ENCODE measurements at regions not wholly inside any gene's neighbourhood (a gene's known extent, or its start where the extent isn't known, plus 50 kb on each side); places are given as distances from the start of the nearest gene placed in this dataset.
A peak's percentile ranks its signal among the peaks of the same experiment; 100 is the strongest.

DNA sequence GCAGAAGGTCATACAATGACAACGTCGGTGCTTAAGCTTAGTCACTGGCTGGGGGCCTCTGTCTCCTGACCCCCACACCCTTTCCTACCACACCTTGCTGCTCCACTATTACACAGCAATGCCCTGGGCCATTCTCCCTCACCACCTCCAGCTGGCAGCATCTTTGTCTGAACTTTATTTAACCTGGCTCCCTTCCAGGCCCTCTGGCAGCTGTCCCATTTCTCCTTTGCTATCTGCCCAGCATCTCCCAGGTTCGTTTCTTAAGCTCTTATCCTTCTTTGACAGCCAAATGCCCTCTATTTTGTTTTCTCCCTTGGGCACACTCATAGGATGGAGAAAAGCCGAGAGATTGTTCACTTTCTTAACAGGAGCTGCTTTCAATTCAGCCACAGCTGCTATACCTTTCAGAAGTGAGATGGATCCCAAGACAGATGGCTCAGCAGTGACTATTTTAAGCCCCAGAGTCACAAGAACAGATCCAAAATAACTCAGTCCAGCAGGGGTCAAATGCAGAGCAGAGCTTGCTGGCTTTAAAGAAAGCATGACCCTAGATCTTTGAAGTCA is 1277.1 kb upstream of the AUTS2 start:
- peak in 5 of 6 donors; percentile 8 to 61 (median 46) for DNase-seq
- Histone ChIP-seq H3K4me1 (no peaks in the 10 kb centered on the region), H3K4me3 (no peak overlapping the region), H3K27ac (no peak overlapping the region), H3K9me3 (no peaks in the 10 kb centered on the region), H3K27me3 (no peaks in the 10 kb centered on the region), H3K36me3 (no peaks in the 10 kb centered on the region)
- FAIRE-seq: no peak
- peak in 3 of 4 donors; percentile 32 to 58 (median 38) for ATAC-seq
- intact Hi-C loops (cut with DNase I): no loop called here
- no peak for TF ChIP-seq CTCF (IDR thresholded peaks at IDR 0.05)
- WGBS, 2 donors: 8% methylated on average over 4 of the region's 4 CpGs

- Histone ChIP-seq H3K27ac (no peak overlapping the region), H3K4me1 (no peaks in the 10 kb centered on the region), H3K9me3 (no peaks in the 10 kb centered on the region), H3K4me3 (no peak overlapping the region), H3K27me3 (no peaks in the 10 kb centered on the region), H3K36me3 (no peaks in the 10 kb centered on the region)
- TF ChIP-seq CTCF (IDR thresholded peaks at IDR 0.05): no peak
- ATAC-seq (no peak), FAIRE-seq (no peak), DNase-seq (no peak)
- 57 to 64% methylated on average over 5 of the region's 5 CpGs for WGBS, 2 donors
- intact Hi-C loops (cut with DNase I): no loop called here
These were observed 1276.3 kb upstream of the AUTS2 start for GRCh38 chr7:68321776-68322496.

DNA sequence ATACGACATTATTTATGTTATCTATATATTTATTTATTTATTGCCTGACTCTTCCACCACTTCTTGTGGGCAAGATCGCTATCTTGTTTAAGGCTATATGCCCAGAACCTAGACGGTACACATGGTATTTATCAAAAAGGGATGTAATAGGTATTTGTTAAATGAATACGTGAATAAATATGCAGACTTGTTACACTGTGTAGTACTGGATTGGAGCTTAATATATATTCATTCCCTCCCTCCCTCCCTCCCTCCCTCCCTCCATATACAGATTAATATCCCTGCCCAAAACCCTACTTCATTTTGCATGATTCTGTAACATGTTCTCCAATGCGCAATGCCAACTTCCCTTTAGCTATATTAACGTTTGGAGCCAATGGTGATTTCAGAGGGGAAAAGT is 1273.7 kb upstream of the AUTS2 start:
- no peak for TF ChIP-seq CTCF (IDR thresholded peaks at IDR 0.05)
- no peak for DNase-seq
- intact Hi-C loops (cut with DNase I): no loop called here
- 79 to 85% methylated on average over 6 of the region's 6 CpGs for WGBS, 2 donors
- no peak for FAIRE-seq
- H3K4me3 ChIP-seq: no peak overlapping the region
- H3K9me3 ChIP-seq: no peaks in the 10 kb centered on the region
- no peak for ATAC-seq
- H3K27me3 ChIP-seq: no peaks in the 10 kb centered on the region
- H3K4me1 ChIP-seq: no peaks in the 10 kb centered on the region
- H3K36me3 ChIP-seq: no peaks in the 10 kb centered on the region
- no peak overlapping the region for H3K27ac ChIP-seq

GRCh38 chr7:68334216-68334615 is 1264.1 kb upstream of the AUTS2 start:
- no peaks in the 10 kb centered on the region for H3K27me3 ChIP-seq
- ATAC-seq: no peak
- 71 to 87% methylated on average over 3 of the region's 3 CpGs for WGBS, 2 donors
- no peaks in the 10 kb centered on the region for H3K4me1 ChIP-seq
- no peaks in the 10 kb centered on the region for H3K36me3 ChIP-seq
- no peak for FAIRE-seq
- H3K4me3 ChIP-seq: no peak overlapping the region
- no peaks in the 10 kb centered on the region for H3K9me3 ChIP-seq
- DNase-seq: no peak
- no peak for TF ChIP-seq CTCF (IDR thresholded peaks at IDR 0.05)
- intact Hi-C loops (cut with DNase I): no loop called here
- H3K27ac ChIP-seq: no peak overlapping the region

DNA sequence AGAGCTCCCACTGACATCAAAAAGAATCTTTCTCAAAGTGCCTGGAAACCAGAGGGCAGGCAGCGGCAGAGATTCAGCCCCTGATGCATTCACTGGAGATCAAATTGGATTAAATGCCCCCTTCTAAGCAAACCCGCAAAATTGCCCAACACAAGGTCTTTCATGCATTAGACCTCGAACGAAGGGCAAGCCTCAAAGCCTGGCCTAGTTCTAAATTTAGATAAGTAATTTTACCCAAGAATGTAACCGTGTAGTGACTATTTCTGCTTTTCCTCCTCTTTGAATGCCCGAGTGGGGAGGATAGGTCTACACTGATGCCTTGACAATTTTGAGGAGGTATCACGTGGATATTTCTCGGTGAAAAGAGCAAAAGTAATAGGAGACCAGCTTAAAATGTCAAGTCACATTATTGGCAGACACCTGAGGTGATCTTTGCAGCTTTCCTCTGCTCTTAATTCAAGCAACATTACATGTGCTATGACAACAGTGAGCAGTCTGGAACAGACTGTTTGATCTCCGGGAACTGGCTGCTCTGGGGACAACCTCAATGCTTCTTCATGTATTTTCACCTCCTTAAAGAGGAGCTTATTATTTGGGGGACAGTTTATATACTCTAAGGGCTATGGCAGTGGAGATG is 1263.5 kb upstream of the AUTS2 start:
- DNase-seq (no peak), ATAC-seq (no peak), FAIRE-seq (no peak)
- TF ChIP-seq CTCF (IDR thresholded peaks at IDR 0.05): no peak
- Histone ChIP-seq H3K4me3 (no peak overlapping the region), H3K27ac (no peak overlapping the region), H3K4me1 (no peaks in the 10 kb centered on the region), H3K9me3 (no peaks in the 10 kb centered on the region), H3K27me3 (no peaks in the 10 kb centered on the region), H3K36me3 (no peaks in the 10 kb centered on the region)
- intact Hi-C loops (cut with DNase I): no loop called here
- 61 to 78% methylated on average over 9 of the region's 9 CpGs for WGBS, 2 donors

Measured in pancreas (tissue), 10 donors.